Ovary (tissue), 7 donors: ENCODE measurements at regions not wholly inside any gene's neighbourhood (a gene's known extent, or its start where the extent isn't known, plus 50 kb on each side); places are given as distances from the start of the nearest gene placed in this dataset.

Experiments used
- DNase-seq, 5 donors: peaks; one replicate each; pipeline ENCODE4 v3.0.0-alpha.2; 2019 to 2020
- H3K27ac ChIP-seq, 2 donors: fragments of 200-600 bp; one replicate each; pipeline versions ENCODE4 v1.5.1 to v1.8.0; 2019 to 2022
- H3K27me3 ChIP-seq: fragments of 200-600 bp; one replicate; pipeline ENCODE4 v1.8.0; 2022
- H3K36me3 ChIP-seq: fragments of 200-600 bp; sonication (generic); one replicate; pipeline ENCODE4 v1.5.1; 2019
- H3K4me1 ChIP-seq: one replicate; pipeline ENCODE4 v1.8.1; 2013; ENCODE audit warnings: mild to moderate bottlenecking, moderate library complexity; ENCODE audit not compliant: insufficient read depth
- H3K4me3 ChIP-seq: fragments of 200-600 bp; sonication (generic); one replicate; pipeline ENCODE4 v1.5.1; 2017
- H3K9me3 ChIP-seq, 2 donors: fragments of 200-600 bp in 1 of 2; sonication (generic) in 1 of 2; one replicate each; pipeline versions ENCODE4 v1.5.1 to v1.8.1; 2013 to 2019; ENCODE audit warnings: mild to moderate bottlenecking in 1 of 2, moderate library complexity in 1 of 2
- CTCF ChIP-seq, 3 donors: fragments of 450-650 bp in 2 of 3; fragments of 200-600 bp in 1 of 3; IDR thresholded peaks; one replicate each; pipeline versions ENCODE4 v1.5.1 to v1.8.0; 2016 to 2022; ENCODE audit warnings: antibody characterized with exemption in 3 of 3, mild to moderate bottlenecking in 1 of 3
- EP300 ChIP-seq: sonication (generic); formaldehyde crosslinking; IDR thresholded peaks from one replicate; pipeline ENCODE4 v1.6.1; 2017; ENCODE audit warnings: antibody characterized with exemption
- POLR2A ChIP-seq: fragments of 450-650 bp; IDR thresholded peaks from one replicate; pipeline ENCODE4 v1.6.1; 2017; ENCODE audit warnings: antibody characterized with exemption, mild to moderate bottlenecking, moderate library complexity
- WGBS, 3 donors: extraction: QIAGEN DNeasy Blood & Tissue Kit in 1 of 3; methylation state at CpG; one replicate each; pipeline versions ENCODE4 v1.1.5 to v1.1.7; 2013 to 2017; 5-methylcytosine and 5-hydroxymethylcytosine counted together
- intact Hi-C, 4 donors: fragments of 100-400 bp; cut with DNase I; formaldehyde crosslinking; loops; one replicate each; pipeline versions ENCODE4 v1.11.0 to v1.15.1; 2022 to 2023
- donor health status: DM: no; HTN: no; CAD: no; lungs with moderate emphysema.
- donor health status: DM: no; HTN: no; CAD: no.
- donor health status: Bipolar disorder and iron deficiency.
- donor health status: DM: no; HTN: no; CAD: no.
- donor health status: DM: yes; HTN: yes; CAD: no.

GRCh38 chr3:147930232-147930807 lies 521.2 kb downstream of the ZIC1 start:
- intact Hi-C loops, result no loop called here
- H3K4me1 ChIP-seq, result no peaks in the 10 kb centered on the region
- DNase-seq, result no peak

GRCh38 chr3:147934451-147935180 lies 525.5 kb downstream of the ZIC1 start:
- Histone ChIP-seq H3K27me3 (no peaks in the 10 kb centered on the region), H3K36me3 (no peaks in the 10 kb centered on the region), H3K4me1 (no peaks in the 10 kb centered on the region), H3K4me3 (no peak overlapping the region), H3K27ac (no peak overlapping the region), H3K9me3 (no peaks in the 10 kb centered on the region)
- DNase-seq, result no peak
- no peak for TF ChIP-seq EP300
- no peak for TF ChIP-seq CTCF (IDR thresholded peaks at IDR 0.05)
- no peak for TF ChIP-seq POLR2A
- intact Hi-C loops, result no loop called here
- 64 to 67% (median 65%) methylated on average over 4 of the region's 4 CpGs for WGBS, 3 donors

More at GRCh38 chr3:147930232-147930807, 521.2 kb downstream of the ZIC1 start:
- no peak overlapping the region for H3K27ac ChIP-seq
- H3K27me3 ChIP-seq, result no peaks in the 10 kb centered on the region
- H3K9me3 ChIP-seq, result no peaks in the 10 kb centered on the region
- H3K4me3 ChIP-seq, result no peak overlapping the region
- no peaks in the 10 kb centered on the region for H3K36me3 ChIP-seq
- TF ChIP-seq CTCF (IDR thresholded peaks at IDR 0.05), result no peak
- TF ChIP-seq POLR2A, result no peak
- no peak for TF ChIP-seq EP300
- WGBS, 3 donors, result 34 to 46% (median 41%) methylated on average over 4 of the region's 4 CpGs

GRCh38 chr3:147937341-147937740 lies 528.2 kb downstream of the ZIC1 start:
- no peaks in the 10 kb centered on the region for H3K36me3 ChIP-seq
- H3K4me3 ChIP-seq, result no peak overlapping the region
- no peaks in the 10 kb centered on the region for H3K9me3 ChIP-seq
- DNase-seq, result no peak
- no peaks in the 10 kb centered on the region for H3K4me1 ChIP-seq
- H3K27me3 ChIP-seq, result no peaks in the 10 kb centered on the region
- H3K27ac ChIP-seq, result no peak overlapping the region
- intact Hi-C loops, result no loop called here
- TF ChIP-seq CTCF (IDR thresholded peaks at IDR 0.05) (no peak), EP300 (no peak), POLR2A (no peak)

GRCh38 chr3:147937891-147938290 lies 528.7 kb downstream of the ZIC1 start:
- intact Hi-C loops, result no loop called here
- no peaks in the 10 kb centered on the region for H3K9me3 ChIP-seq
- TF ChIP-seq EP300 (no peak), CTCF (IDR thresholded peaks at IDR 0.05) (no peak), POLR2A (no peak)
- H3K27me3 ChIP-seq, result no peaks in the 10 kb centered on the region
- no peaks in the 10 kb centered on the region for H3K4me1 ChIP-seq
- H3K4me3 ChIP-seq, result no peak overlapping the region
- no peak for DNase-seq
- H3K36me3 ChIP-seq, result no peaks in the 10 kb centered on the region
- 91 to 97% (median 97%) methylated on average over 2 of the region's 2 CpGs for WGBS, 3 donors
- H3K27ac ChIP-seq, result no peak overlapping the region
